SU-DHL-6 (cell line): ENCODE measurements at regions not wholly inside any gene's neighbourhood (a gene's known extent, or its start where the extent isn't known, plus 50 kb on each side); places are given as distances from the start of the nearest gene placed in this dataset.

Experiments used
- EZH2phosphoT487 ChIP-seq: fragments of 200-600 bp; sonication (generic), shearing (Covaris generic); conservative IDR thresholded peaks from 2 replicates; pipeline ENCODE4 v1.6.1; 2018; ENCODE audit warnings: mild to moderate bottlenecking, antibody characterized with exemption, low read length, moderate library complexity, mixed read lengths
- TF ChIP-seq, protein P1 (sequence below): fragments of 200-600 bp; sonication (generic); IDR thresholded peaks from one replicate; pipeline ENCODE4 v1.5.1; 2017; ENCODE audit warnings: antibody characterized with exemption, mild to moderate bottlenecking, low read length, moderate library complexity; ENCODE audit not compliant: insufficient read depth, poor library complexity, severe bottlenecking

DNA sequence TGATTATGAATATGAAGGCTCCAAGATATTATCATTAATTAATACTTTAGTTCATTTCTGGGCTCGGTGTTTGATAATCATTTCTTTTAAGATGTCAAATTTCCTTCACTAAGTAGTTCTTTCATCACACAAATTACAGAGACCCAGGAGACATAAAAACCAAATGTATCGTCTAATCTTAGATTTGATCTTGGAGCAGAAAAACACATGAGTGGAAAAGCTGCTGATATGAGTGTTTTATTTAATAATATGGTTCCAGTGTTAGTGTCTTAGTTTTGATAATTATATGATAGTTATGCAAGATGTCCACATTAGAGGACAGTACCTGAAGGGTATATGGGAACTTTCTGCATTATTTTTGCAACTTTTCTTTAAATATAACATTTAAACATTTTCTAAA, 494.5 kb upstream of the RAG2 start:
- TF ChIP-seq, protein P1, sequence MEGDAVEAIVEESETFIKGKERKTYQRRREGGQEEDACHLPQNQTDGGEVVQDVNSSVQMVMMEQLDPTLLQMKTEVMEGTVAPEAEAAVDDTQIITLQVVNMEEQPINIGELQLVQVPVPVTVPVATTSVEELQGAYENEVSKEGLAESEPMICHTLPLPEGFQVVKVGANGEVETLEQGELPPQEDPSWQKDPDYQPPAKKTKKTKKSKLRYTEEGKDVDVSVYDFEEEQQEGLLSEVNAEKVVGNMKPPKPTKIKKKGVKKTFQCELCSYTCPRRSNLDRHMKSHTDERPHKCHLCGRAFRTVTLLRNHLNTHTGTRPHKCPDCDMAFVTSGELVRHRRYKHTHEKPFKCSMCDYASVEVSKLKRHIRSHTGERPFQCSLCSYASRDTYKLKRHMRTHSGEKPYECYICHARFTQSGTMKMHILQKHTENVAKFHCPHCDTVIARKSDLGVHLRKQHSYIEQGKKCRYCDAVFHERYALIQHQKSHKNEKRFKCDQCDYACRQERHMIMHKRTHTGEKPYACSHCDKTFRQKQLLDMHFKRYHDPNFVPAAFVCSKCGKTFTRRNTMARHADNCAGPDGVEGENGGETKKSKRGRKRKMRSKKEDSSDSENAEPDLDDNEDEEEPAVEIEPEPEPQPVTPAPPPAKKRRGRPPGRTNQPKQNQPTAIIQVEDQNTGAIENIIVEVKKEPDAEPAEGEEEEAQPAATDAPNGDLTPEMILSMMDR, result no peak
- TF ChIP-seq EZH2phosphoT487, result no peak
